ENCODE measurements at regions not wholly inside any gene's neighbourhood (a gene's known extent, or its start where the extent isn't known, plus 50 kb on each side); places are given as distances from the start of the nearest gene placed in this dataset.

DNA sequence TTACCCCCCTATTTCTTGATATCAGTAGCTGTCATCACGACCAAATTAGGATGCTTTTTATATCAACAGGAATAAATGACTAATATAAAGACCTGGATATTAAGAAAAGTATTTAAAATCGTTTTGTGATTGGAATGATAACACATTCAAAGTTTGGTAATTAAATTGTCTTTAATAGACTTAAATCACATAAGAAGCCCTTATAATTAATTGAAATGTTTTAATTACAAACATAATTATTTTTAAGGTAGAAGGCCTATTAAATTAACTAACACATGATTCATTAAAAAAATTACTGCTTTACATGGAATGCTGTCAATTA, 412.4 kb downstream of the FUT8 start:
- no peak overlapping the region for H3K4me3 ChIP-seq
- H3K27me3 ChIP-seq (replicated peaks; ENCODE audit: insufficient read depth), result no peaks in the 10 kb centered on the region
- H3K27ac ChIP-seq, result no peak overlapping the region
- intact Hi-C loops (cut with DNase I), result loop anchor here (10.0 kb wide), 1 partner anchor 660 kb away; no protein-coding TSS in a partner anchor
- TF ChIP-seq, protein P1, sequence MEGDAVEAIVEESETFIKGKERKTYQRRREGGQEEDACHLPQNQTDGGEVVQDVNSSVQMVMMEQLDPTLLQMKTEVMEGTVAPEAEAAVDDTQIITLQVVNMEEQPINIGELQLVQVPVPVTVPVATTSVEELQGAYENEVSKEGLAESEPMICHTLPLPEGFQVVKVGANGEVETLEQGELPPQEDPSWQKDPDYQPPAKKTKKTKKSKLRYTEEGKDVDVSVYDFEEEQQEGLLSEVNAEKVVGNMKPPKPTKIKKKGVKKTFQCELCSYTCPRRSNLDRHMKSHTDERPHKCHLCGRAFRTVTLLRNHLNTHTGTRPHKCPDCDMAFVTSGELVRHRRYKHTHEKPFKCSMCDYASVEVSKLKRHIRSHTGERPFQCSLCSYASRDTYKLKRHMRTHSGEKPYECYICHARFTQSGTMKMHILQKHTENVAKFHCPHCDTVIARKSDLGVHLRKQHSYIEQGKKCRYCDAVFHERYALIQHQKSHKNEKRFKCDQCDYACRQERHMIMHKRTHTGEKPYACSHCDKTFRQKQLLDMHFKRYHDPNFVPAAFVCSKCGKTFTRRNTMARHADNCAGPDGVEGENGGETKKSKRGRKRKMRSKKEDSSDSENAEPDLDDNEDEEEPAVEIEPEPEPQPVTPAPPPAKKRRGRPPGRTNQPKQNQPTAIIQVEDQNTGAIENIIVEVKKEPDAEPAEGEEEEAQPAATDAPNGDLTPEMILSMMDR (IDR thresholded peaks at IDR 0.05), result no peak
- TF ChIP-seq POLR2AphosphoS5 (IDR thresholded peaks at IDR 0.05) (no peak), POLR2A (IDR thresholded peaks at IDR 0.05) (no peak)
- 11% methylated on average over 2 of the region's 2 CpGs for WGBS
- DNase-seq (ENCODE audit: low spot score), result no peak
- no peaks in the 10 kb centered on the region for H3K4me1 ChIP-seq (replicated peaks)
- H3K9me3 ChIP-seq, result no peaks in the 10 kb centered on the region
- no peaks in the 10 kb centered on the region for H3K36me3 ChIP-seq

DNA sequence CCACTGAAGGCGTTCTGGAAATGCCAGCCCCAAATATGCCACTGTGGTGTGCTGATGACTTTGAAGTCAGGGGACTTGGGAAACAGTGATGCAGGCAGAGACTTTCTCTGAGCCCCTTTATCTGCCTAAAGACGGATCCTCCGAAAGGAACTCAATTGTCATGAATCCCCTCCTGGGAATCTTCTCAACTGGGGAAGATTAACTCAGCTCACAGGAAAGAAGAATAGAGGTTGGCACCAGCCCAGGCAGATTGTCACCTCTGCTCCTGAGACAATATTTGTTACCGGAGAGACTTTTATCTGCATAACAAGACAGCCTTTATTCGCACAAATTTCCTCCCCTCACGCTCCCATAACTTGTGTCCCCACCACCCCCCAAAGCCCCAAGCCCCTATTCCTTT, 414.4 kb downstream of the FUT8 start:
- Histone ChIP-seq H3K4me3 (no peak overlapping the region), H3K36me3 (no peaks in the 10 kb centered on the region), H3K27ac (no peak overlapping the region), H3K4me1 (replicated peaks) (no peaks in the 10 kb centered on the region), H3K27me3 (replicated peaks; ENCODE audit: insufficient read depth) (no peaks in the 10 kb centered on the region), H3K9me3 (no peaks in the 10 kb centered on the region)
- no peak for DNase-seq (ENCODE audit: low spot score)
- intact Hi-C loops (cut with DNase I), result loop anchor here (2.0 to 10.0 kb wide), 2 partner anchors 412 to 662 kb away; no protein-coding TSS in a partner anchor
- TF ChIP-seq, protein P1 (IDR thresholded peaks at IDR 0.05), result no peak
- WGBS, result 54% methylated on average over 6 of the region's 6 CpGs

DNA sequence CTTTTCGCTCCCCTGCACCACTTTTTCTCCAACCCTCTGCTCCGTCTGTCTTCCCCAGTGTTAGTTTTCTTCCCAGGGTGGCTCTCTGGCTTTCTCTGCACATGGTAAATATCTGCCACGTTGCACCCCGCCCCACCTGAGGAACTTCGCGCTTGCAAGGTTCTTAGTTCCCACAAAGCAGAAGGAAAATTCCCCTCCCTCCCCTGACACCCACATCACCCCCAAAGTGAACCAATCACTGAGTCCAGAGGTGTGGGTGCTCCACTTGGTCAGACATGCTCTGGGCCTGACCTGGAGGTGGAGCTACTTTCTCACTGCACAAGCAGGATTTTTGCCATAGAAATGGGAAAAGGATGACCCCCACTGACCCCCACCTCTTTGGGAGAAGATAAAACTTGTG, 415.0 kb downstream of the FUT8 start:
- no peaks in the 10 kb centered on the region for H3K27me3 ChIP-seq (replicated peaks; ENCODE audit: insufficient read depth)
- no peak for DNase-seq (ENCODE audit: low spot score)
- WGBS, result 69% methylated on average over 6 of the region's 6 CpGs
- no peaks in the 10 kb centered on the region for H3K36me3 ChIP-seq
- no peaks in the 10 kb centered on the region for H3K9me3 ChIP-seq
- intact Hi-C loops (cut with DNase I), result loop anchor here (2.0 to 10.0 kb wide), 2 partner anchors 413 to 663 kb away; no protein-coding TSS in a partner anchor
- no peaks in the 10 kb centered on the region for H3K4me1 ChIP-seq (replicated peaks)
- no peak overlapping the region for H3K27ac ChIP-seq
- TF ChIP-seq POLR2AphosphoS5 (IDR thresholded peaks at IDR 0.05) (no peak), POLR2A (IDR thresholded peaks at IDR 0.05) (no peak)
- TF ChIP-seq, protein P1 (IDR thresholded peaks at IDR 0.05), result no peak
- no peak overlapping the region for H3K4me3 ChIP-seq

DNA sequence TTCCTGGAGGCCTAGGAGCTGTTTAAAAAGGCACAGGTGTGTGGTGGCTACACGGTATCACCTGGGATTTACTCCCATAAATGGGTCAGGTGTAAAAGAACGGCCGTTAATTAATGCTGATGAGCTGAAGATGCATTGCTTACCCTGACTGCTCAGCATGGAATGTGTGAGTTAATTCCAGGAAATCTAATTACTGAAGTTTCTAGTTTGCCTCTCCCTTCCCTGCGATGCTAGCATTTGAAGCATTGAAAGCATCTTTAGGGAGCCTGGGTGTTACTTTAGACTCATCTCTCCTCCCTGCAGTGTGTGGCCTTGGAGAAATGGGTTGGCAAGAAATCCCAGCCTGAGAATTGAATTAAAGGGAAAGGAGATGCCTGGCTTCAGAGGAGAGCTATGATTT, 415.9 kb downstream of the FUT8 start:
- H3K27ac ChIP-seq, result no peak overlapping the region
- no peak for DNase-seq (ENCODE audit: low spot score)
- no peaks in the 10 kb centered on the region for H3K36me3 ChIP-seq
- intact Hi-C loops (cut with DNase I), result loop anchor here (10.0 kb wide), 1 partner anchor 664 kb away; no protein-coding TSS in a partner anchor
- no peaks in the 10 kb centered on the region for H3K9me3 ChIP-seq
- no peak overlapping the region for H3K4me3 ChIP-seq
- TF ChIP-seq, protein P1 (IDR thresholded peaks at IDR 0.05), result no peak
- no peak for TF ChIP-seq POLR2AphosphoS5 (IDR thresholded peaks at IDR 0.05)
- TF ChIP-seq POLR2A (IDR thresholded peaks at IDR 0.05), result no peak
- WGBS, result 75% methylated on average over 4 of the region's 4 CpGs
- H3K27me3 ChIP-seq (replicated peaks; ENCODE audit: insufficient read depth), result no peaks in the 10 kb centered on the region
- no peaks in the 10 kb centered on the region for H3K4me1 ChIP-seq (replicated peaks)

DNA sequence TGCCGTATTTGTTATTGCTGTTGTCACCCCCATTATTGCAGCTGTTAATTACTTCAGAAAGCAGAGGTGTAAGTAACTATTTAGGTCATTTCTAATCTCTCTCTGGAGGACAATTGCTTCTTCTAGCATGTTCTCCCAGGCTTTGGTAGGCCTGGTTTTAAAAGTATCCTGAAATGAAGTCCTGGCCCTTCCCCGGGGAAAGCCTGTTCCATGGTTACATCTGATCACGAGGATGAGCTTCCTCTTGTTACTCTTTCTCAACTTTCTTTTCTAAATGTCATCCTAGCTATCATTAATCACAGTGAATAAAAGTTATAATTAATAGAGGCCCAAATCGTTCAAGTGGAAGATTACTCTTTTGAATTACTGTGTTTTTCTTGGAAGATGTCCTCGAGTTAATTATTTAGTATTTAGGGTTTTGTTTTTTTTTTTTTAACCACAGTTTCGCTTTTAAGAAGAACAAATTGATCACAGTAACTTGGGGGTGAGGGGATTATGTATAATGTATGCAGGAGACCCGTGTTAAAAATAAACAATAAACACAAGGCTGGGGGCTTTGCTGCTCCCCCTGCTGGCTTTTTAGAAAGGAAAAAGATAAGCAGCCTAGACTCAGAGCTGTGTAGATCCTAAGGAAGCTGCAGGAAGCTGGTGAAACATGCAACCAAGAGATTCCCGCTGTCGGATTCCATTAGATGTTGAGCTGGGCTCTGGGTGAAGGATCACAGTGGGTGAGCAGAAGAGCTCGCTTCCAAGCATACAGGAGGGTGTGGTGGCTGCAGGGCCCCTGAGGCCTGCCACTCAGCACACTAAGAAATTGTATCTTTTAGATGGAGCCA, 420.1 kb downstream of the FUT8 start:
- H3K4me1 ChIP-seq (replicated peaks), result no peaks in the 10 kb centered on the region
- 51% methylated on average over 10 of the region's 10 CpGs for WGBS
- H3K36me3 ChIP-seq, result no peaks in the 10 kb centered on the region
- TF ChIP-seq POLR2AphosphoS5 (IDR thresholded peaks at IDR 0.05) (no peak), POLR2A (IDR thresholded peaks at IDR 0.05) (no peak)
- TF ChIP-seq, protein P1 (IDR thresholded peaks at IDR 0.05), result no peak
- no peak overlapping the region for H3K27ac ChIP-seq
- no peaks in the 10 kb centered on the region for H3K27me3 ChIP-seq (replicated peaks; ENCODE audit: insufficient read depth)
- DNase-seq (ENCODE audit: low spot score), result no peak
- intact Hi-C loops (cut with DNase I), result no loop called here
- no peak overlapping the region for H3K4me3 ChIP-seq
- no peaks in the 10 kb centered on the region for H3K9me3 ChIP-seq
